ENCODE measurements at regions not wholly inside any gene's neighbourhood (a gene's known extent, or its start where the extent isn't known, plus 50 kb on each side); places are given as distances from the start of the nearest gene placed in this dataset.

DNA sequence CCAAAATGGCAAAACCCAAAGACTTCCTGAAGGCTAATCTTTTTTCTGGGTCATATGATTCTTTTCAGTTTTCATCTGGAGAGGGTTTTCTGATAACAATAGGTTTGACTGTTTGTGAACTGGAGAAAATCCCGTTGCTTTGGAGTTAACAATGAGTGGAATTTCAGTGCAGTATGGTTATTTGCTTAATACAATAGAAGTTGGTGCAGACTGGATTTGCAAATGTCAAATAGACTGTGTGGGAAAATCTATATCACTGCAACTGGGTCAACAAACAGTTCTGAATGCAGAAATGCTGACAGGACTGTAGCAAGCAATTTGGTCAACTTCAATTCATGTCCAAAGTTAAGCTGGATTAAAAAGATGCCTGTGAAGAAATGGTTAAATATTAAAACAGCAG lies 267.5 kb upstream of the ARGLU1 start:
- BruUV-seq (replicated peaks) = no TSS peak
- no peaks in the 10 kb centered on the region for H3K9me3 Mint-ChIP-seq (ENCODE audit: unreplicated experiment)
- no peaks in the 10 kb centered on the region for H3K4me1 Mint-ChIP-seq (ENCODE audit: insufficient read depth, unreplicated experiment)
- H3K36me3 Mint-ChIP-seq (ENCODE audit: insufficient read depth, unreplicated experiment) = no peaks in the 10 kb centered on the region
- TF ChIP-seq, protein P1, sequence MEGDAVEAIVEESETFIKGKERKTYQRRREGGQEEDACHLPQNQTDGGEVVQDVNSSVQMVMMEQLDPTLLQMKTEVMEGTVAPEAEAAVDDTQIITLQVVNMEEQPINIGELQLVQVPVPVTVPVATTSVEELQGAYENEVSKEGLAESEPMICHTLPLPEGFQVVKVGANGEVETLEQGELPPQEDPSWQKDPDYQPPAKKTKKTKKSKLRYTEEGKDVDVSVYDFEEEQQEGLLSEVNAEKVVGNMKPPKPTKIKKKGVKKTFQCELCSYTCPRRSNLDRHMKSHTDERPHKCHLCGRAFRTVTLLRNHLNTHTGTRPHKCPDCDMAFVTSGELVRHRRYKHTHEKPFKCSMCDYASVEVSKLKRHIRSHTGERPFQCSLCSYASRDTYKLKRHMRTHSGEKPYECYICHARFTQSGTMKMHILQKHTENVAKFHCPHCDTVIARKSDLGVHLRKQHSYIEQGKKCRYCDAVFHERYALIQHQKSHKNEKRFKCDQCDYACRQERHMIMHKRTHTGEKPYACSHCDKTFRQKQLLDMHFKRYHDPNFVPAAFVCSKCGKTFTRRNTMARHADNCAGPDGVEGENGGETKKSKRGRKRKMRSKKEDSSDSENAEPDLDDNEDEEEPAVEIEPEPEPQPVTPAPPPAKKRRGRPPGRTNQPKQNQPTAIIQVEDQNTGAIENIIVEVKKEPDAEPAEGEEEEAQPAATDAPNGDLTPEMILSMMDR (IDR thresholded peaks at IDR 0.05; ENCODE audit: unreplicated experiment) = no peak
- POLR2A ChIA-PET = no interaction called here
- intact Hi-C loops (cut with micrococcal nuclease) = no loop called here
- no peak for DNase-seq (ENCODE audit: unreplicated experiment)
- peaks cover 47% of the 10 kb centered on the region for H3K27me3 Mint-ChIP-seq (ENCODE audit: insufficient read depth, unreplicated experiment)
- H3K4me3 Mint-ChIP-seq (ENCODE audit: unreplicated experiment) = no peak overlapping the region
- no peak overlapping the region for H3K27ac Mint-ChIP-seq (ENCODE audit: low read depth, unreplicated experiment)
- CTCF ChIA-PET = interaction anchor here (0.6 to 1.2 kb wide), 2 partner anchors 25 to 1428 kb away, joined by 3 to 4 read pairs; no protein-coding TSS in a partner anchor

DNA sequence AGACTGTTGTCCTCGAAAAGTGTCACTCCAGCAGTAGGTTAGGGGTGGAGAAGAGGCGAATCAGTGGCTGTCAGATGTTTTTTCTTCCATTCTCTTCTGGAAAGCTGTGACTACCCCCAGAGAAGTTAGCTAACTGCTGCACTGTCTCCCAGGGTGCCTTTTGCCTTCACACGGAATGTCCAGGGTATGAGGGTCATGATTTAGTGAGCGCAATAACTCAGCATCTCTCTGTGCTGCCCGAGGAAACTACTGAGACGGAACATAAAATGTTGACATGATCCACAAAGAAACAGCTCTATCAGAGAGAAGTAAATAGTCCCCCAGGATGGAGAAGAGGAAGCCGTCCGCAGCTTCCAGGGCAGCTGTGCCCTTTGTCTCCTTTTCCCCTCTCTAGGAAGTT lies 254.0 kb upstream of the ARGLU1 start:
- TF ChIP-seq, protein P1 (IDR thresholded peaks at IDR 0.05; ENCODE audit: unreplicated experiment) = no peak

DNA sequence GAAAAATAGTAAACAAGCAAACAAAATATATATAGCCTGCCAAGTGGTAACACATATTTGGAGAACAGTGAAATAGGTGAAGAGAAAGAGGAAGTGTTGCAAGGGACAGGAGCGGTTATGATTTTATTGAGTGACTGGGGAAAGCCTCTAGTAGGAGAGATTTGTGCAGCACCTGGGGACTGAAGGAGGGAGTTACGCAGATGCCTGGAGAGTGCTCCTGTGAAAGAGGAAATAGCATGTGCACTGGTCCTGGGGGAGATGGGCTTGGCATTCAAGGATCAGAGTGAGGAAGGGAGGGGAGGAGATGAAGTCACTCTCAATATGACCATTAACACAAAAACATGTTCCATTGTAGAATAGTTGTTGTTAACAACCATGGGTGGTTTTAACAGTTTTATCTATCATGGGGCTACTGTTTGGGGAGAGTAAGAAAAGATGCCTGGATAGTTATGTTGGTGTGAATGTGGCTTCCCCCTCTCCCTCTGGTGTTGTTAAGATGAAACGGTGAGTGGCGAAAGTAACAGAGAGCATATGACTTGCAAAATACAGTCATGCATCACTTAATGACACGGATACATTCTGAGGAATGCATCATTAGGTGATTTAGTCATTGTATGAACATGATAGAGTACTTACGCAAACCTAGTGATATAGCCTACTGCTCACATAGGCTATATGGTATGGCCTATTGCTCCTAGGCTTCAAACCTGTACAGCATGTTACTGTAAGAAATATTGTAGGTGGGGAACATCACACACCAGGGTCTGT lies 251.7 kb upstream of the ARGLU1 start:
- Mint-ChIP-seq H3K36me3 (ENCODE audit: insufficient read depth, unreplicated experiment) (no peaks in the 10 kb centered on the region), H3K9me3 (ENCODE audit: unreplicated experiment) (no peaks in the 10 kb centered on the region), H3K4me3 (ENCODE audit: unreplicated experiment) (no peak overlapping the region), H3K4me1 (ENCODE audit: insufficient read depth, unreplicated experiment) (no peaks in the 10 kb centered on the region), H3K27ac (ENCODE audit: low read depth, unreplicated experiment) (no peak overlapping the region), H3K27me3 (ENCODE audit: insufficient read depth, unreplicated experiment) (peaks cover 38% of the 10 kb centered on the region)
- POLR2A ChIA-PET = no interaction called here
- TF ChIP-seq, protein P1 (IDR thresholded peaks at IDR 0.05; ENCODE audit: unreplicated experiment) = no peak
- CTCF ChIA-PET = no interaction called here
- DNase-seq (ENCODE audit: unreplicated experiment) = no peak
- intact Hi-C loops (cut with micrococcal nuclease) = no loop called here
- BruUV-seq (replicated peaks) = no TSS peak

More for the DNA sequence above, 254.0 kb upstream of the ARGLU1 start:
- ChIA-PET POLR2A (no interaction called here), CTCF (no interaction called here)
- no peaks in the 10 kb centered on the region for H3K36me3 Mint-ChIP-seq (ENCODE audit: insufficient read depth, unreplicated experiment)
- H3K9me3 Mint-ChIP-seq (ENCODE audit: unreplicated experiment) = no peaks in the 10 kb centered on the region
- BruUV-seq (replicated peaks) = no TSS peak
- peaks cover 33% of the 10 kb centered on the region for H3K27me3 Mint-ChIP-seq (ENCODE audit: insufficient read depth, unreplicated experiment)
- no peak overlapping the region for H3K27ac Mint-ChIP-seq (ENCODE audit: low read depth, unreplicated experiment)
- intact Hi-C loops (cut with micrococcal nuclease) = no loop called here
- no peaks in the 10 kb centered on the region for H3K4me1 Mint-ChIP-seq (ENCODE audit: insufficient read depth, unreplicated experiment)
- no peak for DNase-seq (ENCODE audit: unreplicated experiment)
- no peak overlapping the region for H3K4me3 Mint-ChIP-seq (ENCODE audit: unreplicated experiment)

DNA sequence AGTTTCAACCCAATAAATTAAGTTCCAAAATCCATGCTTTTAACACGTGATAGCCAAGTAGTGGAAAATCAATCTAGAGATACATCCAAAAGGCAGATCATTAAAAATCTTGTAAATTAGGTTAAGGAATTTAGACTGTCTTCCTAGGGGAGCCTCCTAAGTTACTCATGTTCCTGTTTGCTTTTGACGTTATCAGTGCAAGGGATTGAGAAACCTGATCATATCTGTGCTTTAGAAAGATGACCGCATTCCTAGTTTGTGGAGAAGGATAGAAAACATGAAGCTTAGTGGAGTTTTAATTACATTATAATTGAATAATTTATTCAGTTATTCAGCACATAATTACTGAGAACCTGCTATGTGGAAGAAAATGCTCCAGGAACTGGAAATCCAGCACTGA lies 251.0 kb upstream of the ARGLU1 start:
- H3K4me1 Mint-ChIP-seq (ENCODE audit: insufficient read depth, unreplicated experiment) = no peaks in the 10 kb centered on the region
- no peaks in the 10 kb centered on the region for H3K9me3 Mint-ChIP-seq (ENCODE audit: unreplicated experiment)
- no peaks in the 10 kb centered on the region for H3K36me3 Mint-ChIP-seq (ENCODE audit: insufficient read depth, unreplicated experiment)
- DNase-seq (ENCODE audit: unreplicated experiment) = no peak
- H3K4me3 Mint-ChIP-seq (ENCODE audit: unreplicated experiment) = no peak overlapping the region
- TF ChIP-seq, protein P1 (IDR thresholded peaks at IDR 0.05; ENCODE audit: unreplicated experiment) = no peak
- BruUV-seq (replicated peaks) = no TSS peak
- H3K27me3 Mint-ChIP-seq (ENCODE audit: insufficient read depth, unreplicated experiment) = peaks cover 44% of the 10 kb centered on the region
- POLR2A ChIA-PET = no interaction called here
- intact Hi-C loops (cut with micrococcal nuclease) = no loop called here
- CTCF ChIA-PET = no interaction called here
- H3K27ac Mint-ChIP-seq (ENCODE audit: low read depth, unreplicated experiment) = no peak overlapping the region

Data from MCF 10A (cell line).